ENCODE measurements at regions not wholly inside any gene's neighbourhood (a gene's known extent, or its start where the extent isn't known, plus 50 kb on each side); places are given as distances from the start of the nearest gene placed in this dataset.

DNA sequence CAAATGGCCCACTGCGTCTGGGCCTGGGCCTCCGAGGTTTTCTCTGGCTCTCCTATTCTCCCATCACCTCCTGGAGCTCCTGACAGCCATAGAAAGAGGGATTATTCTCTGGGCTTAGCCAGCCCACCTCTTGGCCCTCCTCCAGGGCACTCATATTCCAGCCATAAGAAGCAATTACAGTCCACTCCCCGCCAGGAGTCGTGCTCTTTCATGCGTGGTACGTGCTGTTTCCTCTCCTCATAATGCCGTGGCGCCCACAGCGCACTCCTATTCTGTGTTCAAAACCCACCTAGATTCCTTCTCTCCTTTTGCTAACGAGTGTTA is 240.8 kb upstream of the ZNF462 start:
- H3K4me3 ChIP-seq (ENCODE audit: low read depth, low read length), result no peak overlapping the region
- no peak overlapping the region for H3K9ac ChIP-seq (ENCODE audit: low read depth, low read length)
- peaks cover 23% of the 10 kb centered on the region for H3K4me1 ChIP-seq (ENCODE audit: control insufficient read depth, insufficient read depth, low read length)
- no peaks in the 10 kb centered on the region for H3K36me3 ChIP-seq (ENCODE audit: control insufficient read depth, insufficient read depth, low read length)
- H3K27ac ChIP-seq (ENCODE audit: low read depth, low read length), result no peak overlapping the region
- no peaks in the 10 kb centered on the region for H3K9me3 ChIP-seq (ENCODE audit: control insufficient read depth, insufficient read depth, low read length)
- H3K27me3 ChIP-seq (ENCODE audit: control insufficient read depth, insufficient read depth, low read length), result peaks cover 5% of the 10 kb centered on the region; the same call in 1 of the 2 replicates

DNA sequence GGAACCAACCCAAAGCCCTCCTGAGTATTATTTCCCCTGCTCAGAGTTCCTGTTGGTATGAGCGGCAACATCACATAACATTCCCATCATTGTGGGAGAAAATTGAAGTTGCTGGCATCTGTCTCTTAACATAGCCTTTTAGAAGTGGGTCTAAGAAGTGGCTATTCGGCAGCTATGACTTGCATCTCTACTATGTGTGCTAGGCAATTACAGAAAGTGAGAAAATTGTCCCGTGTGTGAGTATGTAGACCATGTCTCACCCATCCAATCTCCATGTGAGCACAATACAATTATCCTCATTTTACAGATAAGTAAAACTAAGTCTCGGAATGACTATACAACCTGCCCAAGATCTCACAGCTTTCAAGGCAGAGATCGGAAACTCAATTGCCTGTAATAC is 239.4 kb upstream of the ZNF462 start:
- Histone ChIP-seq H3K27me3 (ENCODE audit: control insufficient read depth, insufficient read depth, low read length) (peaks cover 5% of the 10 kb centered on the region; the same call in 1 of the 2 replicates), H3K4me1 (ENCODE audit: control insufficient read depth, insufficient read depth, low read length) (peaks cover 22% of the 10 kb centered on the region), H3K27ac (ENCODE audit: low read depth, low read length) (no peak overlapping the region), H3K36me3 (ENCODE audit: control insufficient read depth, insufficient read depth, low read length) (no peaks in the 10 kb centered on the region), H3K4me3 (ENCODE audit: low read depth, low read length) (no peak overlapping the region), H3K9ac (ENCODE audit: low read depth, low read length) (no peak overlapping the region), H3K9me3 (ENCODE audit: control insufficient read depth, insufficient read depth, low read length) (no peaks in the 10 kb centered on the region)

DNA sequence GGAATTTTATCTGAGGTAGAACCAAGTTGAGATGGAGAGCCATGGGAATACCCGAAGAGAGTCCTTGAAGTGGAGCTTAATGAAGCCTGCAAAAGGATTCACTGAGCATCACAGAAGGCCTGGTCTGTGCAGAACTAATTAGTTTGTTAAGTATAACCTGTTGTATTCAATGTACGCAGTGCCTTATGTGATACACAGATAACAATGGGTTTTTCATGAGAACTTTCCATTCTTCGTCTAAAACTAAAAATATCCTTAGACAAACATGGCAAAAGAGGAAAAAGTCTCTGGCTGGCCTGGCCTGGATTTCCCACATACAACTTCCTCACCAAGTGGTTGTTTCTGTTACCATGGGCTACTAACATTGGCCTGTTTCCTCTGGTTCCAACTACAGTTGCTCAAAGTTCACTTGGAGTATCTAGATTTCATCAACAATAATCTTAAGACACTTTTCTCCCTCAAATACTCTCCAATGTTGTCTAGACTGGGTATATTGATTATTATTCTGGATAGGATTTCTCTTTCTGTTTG is 237.6 kb upstream of the ZNF462 start:
- Histone ChIP-seq H3K9me3 (ENCODE audit: control insufficient read depth, insufficient read depth, low read length) (no peaks in the 10 kb centered on the region), H3K27me3 (ENCODE audit: control insufficient read depth, insufficient read depth, low read length) (peaks cover 5% of the 10 kb centered on the region; the same call in 1 of the 2 replicates), H3K4me1 (ENCODE audit: control insufficient read depth, insufficient read depth, low read length) (peaks cover 17% of the 10 kb centered on the region), H3K4me3 (ENCODE audit: low read depth, low read length) (no peak overlapping the region), H3K27ac (ENCODE audit: low read depth, low read length) (no peak overlapping the region), H3K36me3 (ENCODE audit: control insufficient read depth, insufficient read depth, low read length) (no peaks in the 10 kb centered on the region), H3K9ac (ENCODE audit: low read depth, low read length) (no peak overlapping the region)

DNA sequence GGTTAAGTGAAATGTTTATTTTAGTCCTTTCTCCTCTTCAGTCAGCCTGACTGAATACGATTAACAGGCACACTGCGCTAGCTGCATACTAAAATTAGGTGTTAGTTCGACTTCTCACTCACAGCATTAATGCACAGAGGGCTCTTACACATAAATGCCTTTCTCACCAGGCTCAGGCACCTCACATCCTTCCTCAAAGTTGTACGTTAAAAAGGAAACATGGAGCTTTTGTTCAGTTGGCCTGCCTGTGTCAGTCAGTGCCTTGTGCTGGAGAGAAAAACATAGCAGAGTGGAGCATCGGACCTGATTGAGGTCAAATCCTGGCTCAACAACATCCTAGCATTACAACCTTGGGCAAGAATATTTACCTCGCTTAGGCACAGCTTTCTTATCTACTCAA is 236.0 kb upstream of the ZNF462 start:
- no peaks in the 10 kb centered on the region for H3K27me3 ChIP-seq (ENCODE audit: control insufficient read depth, insufficient read depth, low read length)
- no peak overlapping the region for H3K9ac ChIP-seq (ENCODE audit: low read depth, low read length)
- no peaks in the 10 kb centered on the region for H3K9me3 ChIP-seq (ENCODE audit: control insufficient read depth, insufficient read depth, low read length)
- no peak overlapping the region for H3K4me3 ChIP-seq (ENCODE audit: low read depth, low read length)
- peaks cover 3% of the 10 kb centered on the region for H3K4me1 ChIP-seq (ENCODE audit: control insufficient read depth, insufficient read depth, low read length)
- H3K36me3 ChIP-seq (ENCODE audit: control insufficient read depth, insufficient read depth, low read length), result no peaks in the 10 kb centered on the region
- no peak overlapping the region for H3K27ac ChIP-seq (ENCODE audit: low read depth, low read length)

DNA sequence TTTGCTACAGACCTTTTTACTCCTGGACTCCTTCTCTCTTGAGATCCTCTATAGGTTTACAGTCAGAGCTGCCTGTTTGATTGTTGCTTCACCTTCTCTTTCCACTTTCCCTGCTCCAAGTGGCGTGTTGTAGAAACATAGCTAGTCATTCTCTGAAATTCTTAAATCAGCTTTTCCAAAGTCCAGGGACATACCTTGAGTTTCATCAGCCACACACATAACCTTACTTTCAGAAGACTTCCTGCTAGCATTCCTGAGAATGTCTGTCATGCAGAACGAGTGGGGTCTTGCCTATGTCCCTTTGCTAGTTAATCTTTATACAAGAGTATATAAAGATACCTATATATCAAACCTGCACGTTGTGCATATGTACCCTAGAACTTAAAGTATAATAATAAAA is 230.3 kb upstream of the ZNF462 start:
- H3K27me3 ChIP-seq (ENCODE audit: control insufficient read depth, insufficient read depth, low read length), result no peaks in the 10 kb centered on the region
- H3K9ac ChIP-seq (ENCODE audit: low read depth, low read length), result no peak overlapping the region
- H3K9me3 ChIP-seq (ENCODE audit: control insufficient read depth, insufficient read depth, low read length), result no peaks in the 10 kb centered on the region
- no peaks in the 10 kb centered on the region for H3K36me3 ChIP-seq (ENCODE audit: control insufficient read depth, insufficient read depth, low read length)
- no peaks in the 10 kb centered on the region for H3K4me1 ChIP-seq (ENCODE audit: control insufficient read depth, insufficient read depth, low read length)
- no peak overlapping the region for H3K4me3 ChIP-seq (ENCODE audit: low read depth, low read length)
- H3K27ac ChIP-seq (ENCODE audit: low read depth, low read length), result no peak overlapping the region

DNA sequence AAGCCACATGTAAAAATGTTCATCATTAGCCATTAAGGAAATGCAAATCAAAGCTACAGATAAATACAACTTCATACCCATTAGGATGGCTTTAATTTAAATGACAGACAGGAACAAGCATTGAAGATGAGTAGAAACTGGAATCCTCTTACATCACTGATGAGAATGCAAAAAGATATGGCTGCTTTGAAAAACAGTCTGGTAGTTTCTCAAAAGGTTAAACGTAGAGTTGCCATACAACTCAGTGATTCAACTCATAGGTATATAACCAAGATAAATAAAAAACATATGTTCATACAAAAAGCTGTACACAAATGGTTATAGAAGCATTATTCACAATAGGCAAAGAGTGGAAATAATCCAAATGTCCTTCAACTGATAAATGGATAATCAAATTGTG is 228.8 kb upstream of the ZNF462 start:
- Histone ChIP-seq H3K9me3 (ENCODE audit: control insufficient read depth, insufficient read depth, low read length) (no peaks in the 10 kb centered on the region), H3K27me3 (ENCODE audit: control insufficient read depth, insufficient read depth, low read length) (no peaks in the 10 kb centered on the region), H3K4me3 (ENCODE audit: low read depth, low read length) (no peak overlapping the region), H3K36me3 (ENCODE audit: control insufficient read depth, insufficient read depth, low read length) (no peaks in the 10 kb centered on the region), H3K9ac (ENCODE audit: low read depth, low read length) (no peak overlapping the region), H3K4me1 (ENCODE audit: control insufficient read depth, insufficient read depth, low read length) (no peaks in the 10 kb centered on the region), H3K27ac (ENCODE audit: low read depth, low read length) (no peak overlapping the region)

DNA sequence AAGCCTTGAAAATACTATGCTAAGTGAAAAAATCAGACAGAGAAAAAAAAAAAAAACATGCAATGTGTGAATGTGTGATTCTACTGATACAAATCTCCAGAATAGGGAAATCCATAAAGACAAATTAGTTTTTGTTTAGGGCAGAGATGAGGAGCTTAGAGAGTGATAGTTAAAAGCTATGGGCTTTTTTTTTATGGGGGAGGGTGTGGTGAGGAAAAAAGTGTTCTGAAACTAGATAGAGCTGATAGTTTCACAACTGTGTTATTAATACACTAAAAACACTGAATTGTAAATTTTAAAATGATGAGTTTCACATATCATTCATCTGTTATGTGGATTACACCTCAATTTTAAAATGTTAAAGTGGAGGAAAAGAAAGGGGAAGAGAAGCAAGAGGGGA is 228.3 kb upstream of the ZNF462 start:
- Histone ChIP-seq H3K27ac (ENCODE audit: low read depth, low read length) (no peak overlapping the region), H3K27me3 (ENCODE audit: control insufficient read depth, insufficient read depth, low read length) (no peaks in the 10 kb centered on the region), H3K4me1 (ENCODE audit: control insufficient read depth, insufficient read depth, low read length) (no peaks in the 10 kb centered on the region), H3K9me3 (ENCODE audit: control insufficient read depth, insufficient read depth, low read length) (no peaks in the 10 kb centered on the region), H3K4me3 (ENCODE audit: low read depth, low read length) (no peak overlapping the region), H3K36me3 (ENCODE audit: control insufficient read depth, insufficient read depth, low read length) (no peaks in the 10 kb centered on the region), H3K9ac (ENCODE audit: low read depth, low read length) (no peak overlapping the region)

DNA sequence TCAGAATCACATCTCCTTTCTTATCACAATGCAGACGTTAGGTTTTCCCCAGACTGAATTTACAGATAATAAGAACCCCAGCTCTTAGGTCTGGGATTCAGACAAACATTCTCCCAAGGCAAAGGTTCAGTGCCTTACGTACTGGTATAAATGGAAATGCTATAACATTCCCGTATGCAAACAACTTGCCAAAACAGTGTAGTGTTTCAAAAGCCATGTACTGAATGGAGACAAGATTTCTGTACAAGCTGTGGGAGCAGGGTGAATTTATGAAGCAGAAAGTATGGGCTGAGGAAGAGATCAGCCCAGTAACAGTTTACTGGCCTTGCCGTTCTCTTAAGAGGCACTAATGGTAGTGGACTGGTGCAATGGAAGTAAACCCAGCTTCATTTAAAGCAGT is 225.5 kb upstream of the ZNF462 start:
- Histone ChIP-seq H3K36me3 (ENCODE audit: control insufficient read depth, insufficient read depth, low read length) (no peaks in the 10 kb centered on the region), H3K4me3 (ENCODE audit: low read depth, low read length) (no peak overlapping the region), H3K27me3 (ENCODE audit: control insufficient read depth, insufficient read depth, low read length) (no peaks in the 10 kb centered on the region), H3K9me3 (ENCODE audit: control insufficient read depth, insufficient read depth, low read length) (no peaks in the 10 kb centered on the region), H3K4me1 (ENCODE audit: control insufficient read depth, insufficient read depth, low read length) (no peaks in the 10 kb centered on the region), H3K9ac (ENCODE audit: low read depth, low read length) (no peak overlapping the region), H3K27ac (ENCODE audit: low read depth, low read length) (no peak overlapping the region)

DNA sequence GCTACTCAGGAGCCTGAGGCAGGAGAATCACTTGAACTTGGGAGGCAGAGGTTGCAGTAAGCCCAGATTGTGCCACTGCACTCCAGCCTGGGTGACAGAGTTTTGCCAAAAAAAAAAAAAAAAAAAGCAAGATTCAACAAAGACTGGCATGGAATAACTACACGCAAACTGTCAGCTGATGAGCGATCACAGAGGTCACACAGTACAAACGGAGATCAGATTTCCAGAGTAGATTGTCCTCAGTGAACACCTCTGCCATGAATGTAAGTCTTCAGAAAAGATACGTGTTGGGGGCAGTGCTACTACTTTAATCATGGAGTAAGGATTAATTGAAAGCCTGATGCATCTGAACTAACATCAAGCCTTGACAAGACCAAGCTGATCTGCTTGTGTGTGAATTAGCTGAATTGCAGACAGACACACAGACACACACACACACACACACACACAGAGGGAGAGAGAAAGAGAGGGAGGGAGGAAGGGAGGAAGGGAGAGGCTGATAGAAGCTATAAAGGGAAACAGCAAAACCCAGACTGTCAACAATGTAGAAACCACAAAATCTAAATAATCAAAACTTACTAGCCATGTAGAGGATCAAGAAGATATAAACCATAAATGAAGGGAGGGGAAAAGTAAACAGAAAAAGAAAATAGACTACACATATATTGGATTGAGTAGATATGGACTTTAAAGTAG is 222.9 kb upstream of the ZNF462 start:
- Histone ChIP-seq H3K4me1 (ENCODE audit: control insufficient read depth, insufficient read depth, low read length) (no peaks in the 10 kb centered on the region), H3K9ac (ENCODE audit: low read depth, low read length) (no peak overlapping the region), H3K36me3 (ENCODE audit: control insufficient read depth, insufficient read depth, low read length) (no peaks in the 10 kb centered on the region), H3K4me3 (ENCODE audit: low read depth, low read length) (no peak overlapping the region), H3K9me3 (ENCODE audit: control insufficient read depth, insufficient read depth, low read length) (no peaks in the 10 kb centered on the region), H3K27me3 (ENCODE audit: control insufficient read depth, insufficient read depth, low read length) (no peaks in the 10 kb centered on the region), H3K27ac (ENCODE audit: low read depth, low read length) (no peak overlapping the region)

DNA sequence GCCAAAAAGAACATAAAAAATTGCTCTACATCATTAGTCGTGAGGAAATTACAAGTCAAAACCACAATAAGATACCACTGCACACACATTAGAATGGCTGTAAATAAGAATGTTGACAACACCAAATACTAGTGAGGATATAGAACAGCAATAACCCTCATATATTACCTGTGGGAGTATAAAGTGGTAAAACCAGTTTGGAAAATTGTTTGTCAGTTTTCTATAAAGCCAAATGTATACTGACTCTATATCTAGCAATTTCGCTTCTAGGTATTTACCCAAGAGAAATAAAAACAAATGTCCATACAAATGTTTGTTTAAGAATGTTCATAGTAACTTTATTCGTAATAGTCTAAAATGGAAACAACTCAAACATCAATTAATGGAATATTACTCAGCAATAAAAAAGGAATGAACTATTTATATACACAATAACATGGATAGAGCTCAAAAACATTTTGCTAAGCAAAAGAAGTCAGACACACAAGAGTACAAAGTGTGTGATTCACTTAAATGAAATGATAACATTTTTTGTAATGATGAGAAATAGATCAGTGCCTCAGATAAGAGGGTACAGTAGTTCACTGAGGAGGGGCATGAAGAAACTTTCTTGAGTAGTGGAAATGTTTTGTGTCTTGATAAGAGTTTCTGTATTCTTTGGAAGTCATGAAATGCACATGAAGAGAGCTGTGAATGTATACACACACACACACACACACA is 219.6 kb upstream of the ZNF462 start:
- Histone ChIP-seq H3K36me3 (ENCODE audit: control insufficient read depth, insufficient read depth, low read length) (no peaks in the 10 kb centered on the region), H3K4me3 (ENCODE audit: low read depth, low read length) (no peak overlapping the region), H3K27me3 (ENCODE audit: control insufficient read depth, insufficient read depth, low read length) (no peaks in the 10 kb centered on the region), H3K27ac (ENCODE audit: low read depth, low read length) (no peak overlapping the region), H3K9ac (ENCODE audit: low read depth, low read length) (no peak overlapping the region), H3K9me3 (ENCODE audit: control insufficient read depth, insufficient read depth, low read length) (no peaks in the 10 kb centered on the region), H3K4me1 (ENCODE audit: control insufficient read depth, insufficient read depth, low read length) (no peaks in the 10 kb centered on the region)

DNA sequence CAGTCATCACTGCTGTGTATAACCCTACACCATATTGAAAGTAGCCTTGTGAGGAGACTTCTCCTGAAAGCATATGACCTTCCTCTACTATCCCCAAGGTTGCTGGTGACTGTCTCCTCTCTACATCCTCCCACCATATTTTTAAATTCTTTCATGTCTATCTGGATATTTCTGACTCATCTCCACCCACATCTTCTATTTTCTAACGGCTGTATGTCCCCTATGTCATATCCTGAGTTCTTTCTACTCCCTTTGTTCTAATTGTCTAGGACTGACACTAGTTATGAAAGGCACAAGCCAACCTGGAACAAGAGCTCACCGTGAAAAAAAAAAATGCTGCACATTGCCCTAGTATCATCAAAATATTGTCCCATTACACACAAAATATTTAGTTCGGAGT is 218.3 kb upstream of the ZNF462 start:
- Histone ChIP-seq H3K9me3 (ENCODE audit: control insufficient read depth, insufficient read depth, low read length) (no peaks in the 10 kb centered on the region), H3K36me3 (ENCODE audit: control insufficient read depth, insufficient read depth, low read length) (no peaks in the 10 kb centered on the region), H3K9ac (ENCODE audit: low read depth, low read length) (no peak overlapping the region), H3K4me3 (ENCODE audit: low read depth, low read length) (no peak overlapping the region), H3K27me3 (ENCODE audit: control insufficient read depth, insufficient read depth, low read length) (no peaks in the 10 kb centered on the region), H3K4me1 (ENCODE audit: control insufficient read depth, insufficient read depth, low read length) (no peaks in the 10 kb centered on the region), H3K27ac (ENCODE audit: low read depth, low read length) (no peak overlapping the region)
